ENCODE measurements at regions not wholly inside any gene's neighbourhood (a gene's known extent, or its start where the extent isn't known, plus 50 kb on each side); places are given as distances from the start of the nearest gene placed in this dataset.

DNA sequence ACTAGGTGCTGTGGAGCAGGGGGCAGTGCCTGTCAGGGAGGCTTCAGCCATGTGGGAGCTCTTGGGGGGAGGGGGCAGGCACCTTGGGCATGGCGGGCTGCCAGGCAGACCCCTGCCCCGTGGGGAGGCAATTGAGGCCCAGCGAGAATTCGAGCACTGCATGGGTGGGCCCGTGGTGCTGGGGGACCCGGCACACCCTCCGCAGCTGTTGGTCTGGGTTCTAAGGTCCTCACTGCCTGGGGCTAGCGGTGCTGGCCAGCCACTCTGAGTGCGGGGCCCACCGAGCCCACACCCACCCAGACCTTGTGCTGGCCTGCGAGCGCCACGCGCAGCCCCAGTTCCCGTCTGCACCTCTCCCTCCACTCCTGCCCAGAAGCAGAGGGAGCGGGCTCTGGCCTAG lies 835.5 kb upstream of the CNTN5 start:
- TF ChIP-seq, protein P1, sequence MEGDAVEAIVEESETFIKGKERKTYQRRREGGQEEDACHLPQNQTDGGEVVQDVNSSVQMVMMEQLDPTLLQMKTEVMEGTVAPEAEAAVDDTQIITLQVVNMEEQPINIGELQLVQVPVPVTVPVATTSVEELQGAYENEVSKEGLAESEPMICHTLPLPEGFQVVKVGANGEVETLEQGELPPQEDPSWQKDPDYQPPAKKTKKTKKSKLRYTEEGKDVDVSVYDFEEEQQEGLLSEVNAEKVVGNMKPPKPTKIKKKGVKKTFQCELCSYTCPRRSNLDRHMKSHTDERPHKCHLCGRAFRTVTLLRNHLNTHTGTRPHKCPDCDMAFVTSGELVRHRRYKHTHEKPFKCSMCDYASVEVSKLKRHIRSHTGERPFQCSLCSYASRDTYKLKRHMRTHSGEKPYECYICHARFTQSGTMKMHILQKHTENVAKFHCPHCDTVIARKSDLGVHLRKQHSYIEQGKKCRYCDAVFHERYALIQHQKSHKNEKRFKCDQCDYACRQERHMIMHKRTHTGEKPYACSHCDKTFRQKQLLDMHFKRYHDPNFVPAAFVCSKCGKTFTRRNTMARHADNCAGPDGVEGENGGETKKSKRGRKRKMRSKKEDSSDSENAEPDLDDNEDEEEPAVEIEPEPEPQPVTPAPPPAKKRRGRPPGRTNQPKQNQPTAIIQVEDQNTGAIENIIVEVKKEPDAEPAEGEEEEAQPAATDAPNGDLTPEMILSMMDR (IDR thresholded peaks at IDR 0.05): no peak
- TF ChIP-seq TAF1 (IDR thresholded peaks at IDR 0.05; ENCODE audit: borderline replicate concordance, low read depth, low read length) (no peak), RAD21 (IDR thresholded peaks at IDR 0.05; ENCODE audit: low read length) (no peak), EP300 (IDR thresholded peaks at IDR 0.05; ENCODE audit: borderline replicate concordance in 1 of 2, low read depth in 1 of 2, low read length in 1 of 2) (no peak), GABPA (IDR thresholded peaks at IDR 0.05; ENCODE audit: low read depth) (no peak), SMC3 (IDR thresholded peaks at IDR 0.05; ENCODE audit: low read depth, low read length) (no peak), YY1 (IDR thresholded peaks at IDR 0.05; ENCODE audit: low read depth) (no peak), CHD2 (IDR thresholded peaks at IDR 0.05; ENCODE audit: low read length, partially characterized antibody) (no peak), POLR2AphosphoS5 (IDR thresholded peaks at IDR 0.05; ENCODE audit: low read depth, low read length) (no peak), SIN3A (IDR thresholded peaks at IDR 0.05; ENCODE audit: borderline replicate concordance, low read depth, low read length) (no peak), JUND (IDR thresholded peaks at IDR 0.05) (no peak), NFIC (IDR thresholded peaks at IDR 0.05; ENCODE audit: borderline replicate concordance) (no peak)

Data from SK-N-SH (cell line).